Stimulated activated CD4-positive, alpha-beta T cell treated with anti-CD3 and anti-CD28 coated beads, Interleukin-15, amount 100 ng/mL, for 1 hour (primary cell): ENCODE measurements at regions not wholly inside any gene's neighbourhood (a gene's known extent, or its start where the extent isn't known, plus 50 kb on each side); places are given as distances from the start of the nearest gene placed in this dataset.

Experiments used
- DNase-seq, 2 donors: peaks; one replicate each; pipeline ENCODE4 v3.0.0-alpha.2; 2020; ENCODE audit warnings: low read depth in 1 of 2, low spot score in 1 of 2

DNA sequence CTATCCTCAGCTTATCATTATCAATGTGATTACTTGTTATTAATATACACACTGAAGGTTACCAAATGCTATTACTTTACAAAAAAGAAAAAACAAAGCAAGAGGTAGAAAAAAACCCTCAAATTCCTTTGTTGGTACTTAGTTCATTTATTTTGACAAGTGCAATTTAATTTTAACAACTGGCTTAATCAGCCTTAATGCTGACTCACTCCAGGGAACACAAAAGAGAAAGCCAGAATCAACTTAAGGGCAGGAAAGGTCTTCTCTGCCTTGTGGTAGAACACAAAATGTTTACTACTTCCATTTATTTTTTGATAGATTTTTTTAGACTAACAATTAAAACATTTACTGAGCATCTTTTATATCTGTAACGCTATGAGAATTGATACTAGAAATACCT is 417.1 kb downstream of the PCDH17 start:
- DNase-seq = no peak

DNA sequence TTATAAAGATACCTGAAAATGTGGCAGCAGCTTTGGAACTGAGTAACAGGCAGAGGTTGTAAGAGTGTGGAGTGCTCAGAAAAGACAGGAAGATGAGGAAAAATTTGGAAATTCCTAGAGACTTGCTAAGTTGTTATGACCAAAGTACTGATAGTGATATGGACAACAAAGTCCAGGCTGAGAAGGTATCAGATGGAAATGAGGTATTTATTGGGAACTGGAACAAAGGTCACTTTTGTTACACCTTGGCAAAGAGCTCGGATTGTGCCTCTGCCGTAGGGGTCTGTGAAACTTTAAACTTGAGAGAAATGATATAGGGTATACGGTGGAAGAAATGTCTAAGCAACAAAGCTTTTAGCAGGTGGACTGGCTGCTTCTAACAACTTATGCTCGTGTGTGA is 419.9 kb downstream of the PCDH17 start:
- DNase-seq = no peak

DNA sequence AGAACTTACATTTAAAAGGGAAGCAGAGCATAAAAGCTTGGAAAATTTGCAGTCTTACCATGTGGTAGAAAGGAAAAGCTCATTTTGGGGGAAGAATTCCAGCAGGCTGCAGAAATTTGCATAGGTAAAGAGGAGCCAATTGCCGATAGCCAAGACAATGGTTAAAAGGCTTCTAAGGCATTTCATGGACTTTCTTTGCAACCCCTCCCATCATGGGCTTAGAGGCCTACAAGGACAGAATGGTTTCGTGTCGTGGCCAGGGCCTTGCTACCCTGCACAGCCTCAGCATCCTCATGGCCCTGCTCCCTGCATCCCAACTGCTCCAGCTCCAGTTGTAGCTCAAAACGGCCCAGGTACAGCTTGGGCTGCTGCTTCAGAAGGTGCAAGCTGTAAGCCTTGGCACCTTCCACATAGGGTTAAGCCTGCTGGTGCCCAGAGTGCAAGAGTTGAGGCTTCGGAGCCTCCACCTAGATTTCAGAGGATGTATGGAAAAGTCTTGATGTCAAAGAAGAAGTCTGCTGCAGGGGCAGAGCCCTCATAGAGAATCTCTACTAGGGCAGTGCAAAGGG is 420.3 kb downstream of the PCDH17 start:
- DNase-seq = no peak

DNA sequence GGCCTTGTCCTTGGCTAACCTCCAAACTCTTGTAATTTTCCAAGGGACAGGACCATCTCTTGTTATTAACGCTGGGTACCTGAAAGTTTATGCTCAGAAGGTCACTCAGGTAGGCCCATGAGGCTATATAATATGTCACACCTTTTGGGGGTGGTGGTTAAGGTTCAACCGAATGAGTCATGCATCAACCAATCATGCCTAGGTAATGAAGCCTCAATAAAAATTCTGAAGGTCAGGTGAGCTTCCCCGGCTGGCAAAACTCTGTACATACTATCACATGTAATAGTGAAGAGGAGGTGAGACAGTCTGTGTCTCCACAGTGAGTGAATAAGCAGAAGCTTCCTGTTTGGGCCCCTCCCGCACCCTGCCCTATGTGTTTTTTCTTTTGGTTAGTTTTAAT is 424.9 kb downstream of the PCDH17 start:
- no peak for DNase-seq

DNA sequence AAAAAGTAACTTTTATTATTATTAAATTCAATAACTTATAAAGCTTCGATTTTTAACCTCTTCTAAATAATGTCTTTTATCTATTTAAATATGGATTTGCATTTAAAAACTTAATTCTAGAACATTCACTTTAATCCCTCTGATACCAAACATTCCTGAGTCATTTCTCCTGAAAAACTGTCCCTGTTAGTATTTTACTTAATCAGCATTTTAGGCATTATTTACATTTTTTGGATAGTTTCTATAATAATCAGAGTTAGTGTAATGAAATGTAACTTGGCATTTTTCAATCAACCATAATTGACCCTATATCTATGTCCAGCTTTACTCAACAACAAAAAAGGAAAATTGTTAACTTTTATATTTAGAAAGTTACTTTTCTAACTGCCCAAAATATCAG is 428.1 kb downstream of the PCDH17 start:
- no peak for DNase-seq

DNA sequence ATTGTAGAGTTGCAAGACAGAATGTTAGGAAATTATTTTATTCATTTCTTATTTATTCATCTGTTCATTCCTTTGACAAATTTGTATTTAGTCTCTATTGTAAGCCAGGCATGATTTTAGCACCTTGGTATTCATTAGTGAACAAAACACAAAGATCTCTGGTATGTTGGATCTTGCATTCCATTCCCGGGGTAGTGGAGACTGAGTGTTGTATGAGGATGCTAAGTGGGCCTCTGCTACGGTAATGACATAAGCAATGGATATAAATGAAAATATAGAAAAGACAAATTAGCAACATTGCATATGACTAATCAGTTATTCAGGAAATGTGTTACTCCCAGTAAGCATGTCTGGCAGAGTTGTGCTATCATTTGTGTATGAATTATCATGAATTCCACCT is 449.3 kb downstream of the PCDH17 start:
- no peak for DNase-seq

DNA sequence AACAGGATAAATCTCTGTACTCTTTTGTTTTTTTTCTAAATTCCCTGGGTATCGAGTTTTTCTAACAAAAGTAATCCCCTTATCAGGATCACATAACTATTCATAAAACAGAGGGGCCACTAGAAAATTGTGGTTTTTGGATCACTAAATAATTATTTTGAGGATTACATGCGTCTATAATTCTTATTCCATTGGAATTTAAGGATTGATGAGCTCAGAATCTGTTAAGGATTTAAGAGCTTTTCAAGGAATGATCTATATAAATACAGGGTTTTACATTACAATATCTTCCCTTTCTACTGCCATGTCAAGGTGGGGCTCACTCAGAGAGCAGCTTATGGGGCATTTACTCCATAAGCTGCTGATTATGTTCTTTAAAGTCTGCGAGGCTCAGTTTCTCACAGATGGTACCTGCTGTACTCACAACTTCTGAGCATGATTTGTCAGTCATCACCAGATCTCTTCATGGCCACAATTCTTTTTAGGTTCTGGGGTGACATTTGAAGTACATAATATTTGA is 449.8 kb downstream of the PCDH17 start:
- DNase-seq = no peak

DNA sequence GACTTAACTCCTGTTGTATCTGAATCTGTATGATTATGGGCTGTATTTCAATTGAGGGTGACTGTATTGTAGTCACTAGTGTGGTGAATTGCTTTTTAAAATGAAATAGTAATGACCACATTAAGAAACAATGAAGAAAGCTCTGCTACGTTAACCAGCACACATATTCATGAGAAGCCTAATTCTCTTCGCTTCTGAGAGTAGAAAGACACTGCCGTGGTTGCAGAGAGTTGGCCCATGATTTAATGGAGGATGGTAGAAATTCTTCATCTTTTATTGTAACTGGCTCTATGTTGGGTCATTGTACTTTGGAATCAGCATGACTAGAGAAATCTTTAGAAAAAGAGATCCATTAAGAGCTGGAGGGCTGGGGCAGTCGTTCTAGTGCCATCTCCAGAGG is 451.5 kb downstream of the PCDH17 start:
- no peak for DNase-seq

DNA sequence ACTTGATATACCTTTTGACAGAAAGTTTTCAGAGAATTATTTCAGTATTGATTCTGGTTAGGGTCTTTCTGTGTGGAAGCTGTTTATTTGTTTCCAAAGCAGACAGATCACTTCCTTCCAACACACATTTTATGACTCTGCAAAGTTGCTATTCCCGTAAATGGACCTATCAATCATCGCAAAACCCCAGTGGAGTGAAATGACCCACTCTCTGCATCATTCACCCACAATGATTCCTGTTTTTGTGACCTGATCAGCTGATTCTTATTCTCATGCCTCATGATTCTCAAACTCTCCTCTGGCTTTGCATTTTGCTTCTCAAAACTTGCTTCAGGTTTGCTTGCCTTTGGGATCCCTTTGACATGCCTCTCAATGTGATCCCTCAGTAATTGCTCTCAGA is 453.7 kb downstream of the PCDH17 start:
- no peak for DNase-seq

DNA sequence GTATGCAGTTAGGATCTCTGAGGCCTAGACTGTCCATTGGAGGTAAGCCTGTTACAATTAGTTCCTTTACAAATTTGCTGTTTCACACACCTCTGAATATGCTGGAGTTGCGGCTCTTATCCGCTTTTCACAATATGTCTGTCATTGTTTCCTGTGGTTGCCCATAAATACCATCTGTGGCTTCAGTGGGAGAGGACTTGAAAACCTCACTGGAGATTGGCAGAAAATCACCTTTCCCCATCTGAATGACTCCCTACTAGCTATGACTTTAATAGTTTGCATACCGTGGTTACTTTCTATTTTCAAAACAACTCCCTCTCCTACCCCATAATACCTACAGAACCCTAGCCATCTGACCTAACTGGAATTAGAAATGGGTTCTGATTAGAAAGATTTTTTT is 454.3 kb downstream of the PCDH17 start:
- DNase-seq = no peak

DNA sequence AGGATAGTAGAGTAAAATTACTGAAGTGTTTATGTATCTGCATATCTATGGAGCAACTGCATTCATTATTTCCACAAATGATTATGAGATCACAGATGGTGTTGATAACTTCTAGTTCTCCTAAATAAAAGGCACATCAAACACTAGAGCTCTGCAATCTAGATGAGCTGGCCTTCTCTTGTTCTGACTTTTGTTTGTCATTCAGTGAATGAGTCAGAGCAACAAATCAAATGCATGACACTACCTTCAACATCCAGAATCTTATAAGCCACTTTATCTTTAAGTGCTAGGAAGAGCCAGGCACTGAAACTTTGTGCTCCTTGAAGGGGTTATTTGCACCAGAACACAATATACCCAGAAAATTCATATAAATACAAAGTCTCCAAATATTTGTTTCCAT is 456.0 kb downstream of the PCDH17 start:
- no peak for DNase-seq

DNA sequence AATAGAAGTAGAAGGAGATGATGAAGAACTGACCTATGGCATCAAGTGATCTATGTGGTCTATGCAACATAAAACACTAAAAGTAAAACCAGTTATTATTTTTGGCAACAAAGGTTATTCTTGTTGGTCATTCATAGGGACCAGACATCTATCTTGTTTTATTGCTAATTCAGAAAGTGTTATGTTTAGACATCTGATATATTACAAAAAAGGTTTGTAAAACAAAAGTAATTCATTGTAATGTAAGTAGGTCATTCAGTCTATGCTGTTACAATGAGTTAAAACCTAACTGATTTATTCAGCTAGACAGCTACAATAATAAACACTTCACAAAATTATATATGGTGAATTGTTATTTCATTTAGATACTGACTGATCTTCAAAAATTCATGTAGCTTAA is 461.9 kb downstream of the PCDH17 start:
- DNase-seq = no peak

DNA sequence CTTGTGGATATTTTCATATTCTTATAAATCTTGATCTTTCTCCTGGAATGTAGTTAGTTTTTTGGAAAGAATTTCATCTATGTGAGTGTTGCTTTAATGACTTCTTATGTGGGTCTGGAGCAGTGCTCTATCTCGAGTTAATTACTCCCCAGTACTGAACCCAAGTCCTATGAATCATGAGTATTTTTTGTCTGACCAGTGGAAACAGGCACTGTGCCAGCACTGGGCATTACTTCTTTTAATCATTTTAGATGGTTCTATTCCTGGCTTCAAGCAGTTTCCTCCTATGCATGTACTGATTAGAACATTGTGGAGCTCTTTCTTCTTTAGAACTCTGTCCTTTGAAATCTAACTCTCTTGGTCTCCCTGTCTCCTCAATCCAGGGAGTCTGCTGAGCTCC is 466.3 kb downstream of the PCDH17 start:
- no peak for DNase-seq

DNA sequence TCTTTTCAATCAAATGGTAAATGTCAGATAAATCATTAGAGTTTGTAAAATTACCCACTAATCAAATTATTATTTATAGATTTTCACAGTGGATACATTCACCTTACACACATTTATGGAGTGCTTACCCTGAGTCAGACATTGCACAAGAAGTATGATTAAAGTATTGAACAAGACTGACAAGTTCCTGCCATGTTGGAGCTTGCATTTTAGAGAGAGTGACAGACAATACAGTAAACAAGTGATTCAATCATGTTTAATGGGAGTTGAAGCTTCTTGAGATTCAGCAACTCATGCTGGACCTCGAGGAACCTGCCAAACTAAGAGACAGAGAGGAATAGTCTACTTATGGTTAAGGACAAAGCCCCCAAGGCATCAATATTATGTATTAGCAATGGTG is 487.8 kb downstream of the PCDH17 start:
- no peak for DNase-seq

DNA sequence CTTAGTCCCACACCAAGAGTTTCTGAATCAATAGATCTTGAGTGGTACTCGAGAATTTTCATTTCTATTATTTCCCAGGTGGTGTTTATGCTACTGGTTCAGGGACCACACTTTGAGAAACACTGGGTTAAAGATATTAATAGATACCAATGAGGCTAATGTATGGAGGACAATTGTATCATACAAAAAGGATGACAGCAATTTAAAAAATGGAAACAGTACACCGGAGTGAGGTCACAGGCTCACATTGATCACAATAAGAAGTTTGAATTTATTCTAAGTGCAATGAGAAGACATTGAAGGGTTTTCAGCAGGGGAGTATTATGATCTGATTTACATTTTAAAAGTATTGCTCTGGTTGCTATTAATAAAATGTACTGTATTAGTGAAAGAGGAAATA is 488.3 kb downstream of the PCDH17 start:
- DNase-seq = no peak

DNA sequence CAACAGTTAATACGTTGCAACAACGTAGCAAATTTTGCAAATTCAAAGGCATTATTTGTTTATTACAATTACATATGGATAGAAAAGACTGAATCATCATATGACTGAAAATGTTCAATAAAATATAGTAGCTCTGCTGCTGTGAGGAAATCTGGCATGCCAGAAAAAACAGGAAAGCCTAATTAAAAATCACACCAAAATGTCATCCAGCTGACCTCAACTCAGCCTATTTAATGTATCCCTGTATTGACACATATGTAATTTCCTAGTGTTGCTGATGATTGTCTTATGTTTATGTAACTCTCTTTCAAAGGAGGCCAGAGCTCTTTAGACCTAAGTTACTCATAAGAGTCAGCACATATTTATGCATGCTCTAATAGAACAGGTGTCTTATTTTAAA is 495.0 kb downstream of the PCDH17 start:
- DNase-seq = no peak

DNA sequence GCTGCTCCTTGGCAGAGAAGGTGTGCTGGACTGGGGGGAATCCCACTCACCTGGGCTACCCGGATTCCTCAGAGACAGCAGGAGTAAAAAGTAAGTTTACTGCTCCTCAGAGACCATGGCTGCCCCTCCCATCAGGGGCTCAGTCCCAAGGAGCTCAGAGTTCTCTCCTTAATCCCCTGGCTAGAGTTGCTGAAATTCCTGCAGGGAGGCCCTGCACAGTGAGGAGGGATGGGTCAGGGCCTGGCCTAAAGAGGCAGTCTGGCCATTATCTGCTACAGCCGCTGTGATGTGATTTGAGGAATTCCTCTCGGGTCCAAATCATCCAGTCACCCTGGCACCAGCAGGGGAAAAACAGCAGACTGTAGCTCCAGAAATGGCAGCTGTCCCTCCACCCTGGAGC is 502.5 kb downstream of the PCDH17 start:
- no peak for DNase-seq

DNA sequence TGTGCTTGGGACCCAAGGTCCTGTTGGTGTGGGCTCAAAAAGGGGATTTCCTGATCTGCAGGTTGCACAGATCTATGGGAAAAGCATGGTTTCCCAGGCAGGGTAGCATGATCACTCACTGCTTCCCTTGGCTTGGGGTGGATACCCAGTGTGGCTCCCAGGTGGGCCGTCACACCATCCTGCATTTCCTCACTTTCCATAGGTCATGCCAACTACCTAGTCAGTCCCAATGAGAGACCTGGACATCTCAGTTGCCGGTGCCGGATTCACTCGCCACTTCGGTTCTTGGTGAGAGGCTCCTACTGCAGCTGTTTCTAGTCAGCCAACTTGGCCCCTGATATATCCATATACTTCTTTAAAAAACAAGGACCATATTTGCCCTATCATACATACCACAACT is 503.0 kb downstream of the PCDH17 start:
- DNase-seq = no peak

DNA sequence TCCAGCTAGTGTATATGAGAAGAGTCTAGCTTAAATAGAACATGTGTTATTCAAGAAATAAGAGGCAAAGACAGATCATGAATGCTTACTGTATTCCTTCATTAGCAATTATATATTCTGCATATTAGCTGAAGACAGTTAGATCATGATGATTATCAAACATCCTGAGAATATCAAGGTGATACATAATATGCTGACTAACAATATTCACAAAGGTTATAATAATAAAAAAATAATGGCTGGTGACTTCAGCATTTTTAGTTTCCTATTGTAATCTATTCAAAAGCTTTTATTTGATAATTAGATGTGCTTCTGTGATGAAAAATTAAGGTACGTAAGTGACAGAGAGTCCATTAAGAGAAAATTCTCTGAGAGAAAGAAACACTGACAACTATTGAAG is 511.4 kb downstream of the PCDH17 start:
- no peak for DNase-seq

DNA sequence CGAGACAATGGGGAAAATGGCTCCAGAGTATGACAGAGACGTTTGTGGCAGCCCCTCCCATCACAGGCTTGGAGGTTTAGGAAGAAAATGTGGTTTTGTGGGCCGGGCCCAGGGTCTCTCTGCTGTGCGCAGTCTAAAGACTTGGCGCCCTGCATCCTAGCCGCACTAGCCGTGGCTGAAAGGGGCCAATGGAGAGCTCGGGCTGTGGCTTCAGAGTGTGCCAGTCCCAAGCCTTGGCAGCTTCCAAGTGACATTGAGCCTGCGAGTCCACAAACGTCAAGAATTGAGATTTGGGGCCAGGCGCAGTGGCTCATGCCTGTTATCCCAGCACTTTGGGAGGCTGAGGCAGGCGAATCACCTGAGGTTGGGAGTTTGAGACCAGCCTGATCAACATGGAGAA is 513.1 kb downstream of the PCDH17 start:
- no peak for DNase-seq

DNA sequence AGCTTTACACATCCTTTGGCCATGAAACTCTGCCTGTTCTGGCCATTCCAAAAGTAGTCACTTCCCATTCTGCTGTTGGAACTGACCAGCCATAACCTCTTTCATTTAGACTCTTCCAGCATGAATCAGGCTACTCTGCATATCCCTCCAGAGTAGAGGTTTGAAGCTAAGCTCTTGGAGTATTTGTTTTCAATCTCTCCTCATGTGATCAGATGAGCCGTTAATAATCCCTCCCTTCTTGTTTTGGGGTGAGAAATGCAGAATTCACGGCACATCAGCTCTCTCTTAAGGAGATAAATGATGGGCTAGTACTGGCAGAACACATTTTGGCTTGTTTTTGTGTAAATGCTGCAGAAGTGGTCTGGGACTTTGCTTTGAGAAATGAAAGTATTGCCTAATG is 519.9 kb downstream of the PCDH17 start:
- DNase-seq = no peak

DNA sequence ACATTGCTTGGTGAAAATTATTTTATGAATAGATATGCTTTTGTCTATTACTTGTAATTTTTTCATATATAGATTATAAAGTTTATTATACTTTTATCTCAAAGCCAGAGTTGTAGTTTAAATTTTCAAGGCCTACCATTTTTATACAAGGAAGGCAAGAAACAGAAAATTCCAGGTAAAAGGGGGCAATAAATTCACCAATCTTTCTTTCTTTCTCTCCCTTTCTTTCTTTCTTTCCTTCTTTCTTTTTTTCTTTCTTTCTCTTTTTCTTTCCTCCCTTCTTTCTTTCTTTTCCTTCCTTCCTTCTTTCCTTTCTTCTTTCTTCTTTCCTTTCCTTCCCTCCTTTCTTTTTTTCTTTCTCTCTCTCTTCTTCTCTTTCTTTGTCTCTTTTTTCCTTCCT is 529.4 kb downstream of the PCDH17 start:
- DNase-seq = no peak

DNA sequence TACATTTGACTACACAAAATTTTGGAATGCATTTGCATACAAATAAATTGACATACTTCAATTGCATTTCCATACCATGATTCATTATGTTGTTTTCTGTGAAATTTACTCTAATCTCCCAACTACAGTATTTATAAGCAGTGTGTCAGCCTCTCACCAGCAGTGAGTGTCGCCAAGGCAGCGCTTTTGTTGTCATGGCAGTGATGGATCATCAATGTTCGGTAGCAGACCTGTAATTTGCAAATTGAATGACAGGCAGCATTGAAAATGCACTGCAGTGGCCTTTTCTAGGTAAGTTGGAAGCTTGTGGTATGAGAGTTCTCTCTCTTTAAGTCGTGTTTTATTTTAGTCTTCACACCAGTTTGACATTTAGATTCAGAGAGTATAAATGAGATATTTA is 534.1 kb downstream of the PCDH17 start:
- no peak for DNase-seq

DNA sequence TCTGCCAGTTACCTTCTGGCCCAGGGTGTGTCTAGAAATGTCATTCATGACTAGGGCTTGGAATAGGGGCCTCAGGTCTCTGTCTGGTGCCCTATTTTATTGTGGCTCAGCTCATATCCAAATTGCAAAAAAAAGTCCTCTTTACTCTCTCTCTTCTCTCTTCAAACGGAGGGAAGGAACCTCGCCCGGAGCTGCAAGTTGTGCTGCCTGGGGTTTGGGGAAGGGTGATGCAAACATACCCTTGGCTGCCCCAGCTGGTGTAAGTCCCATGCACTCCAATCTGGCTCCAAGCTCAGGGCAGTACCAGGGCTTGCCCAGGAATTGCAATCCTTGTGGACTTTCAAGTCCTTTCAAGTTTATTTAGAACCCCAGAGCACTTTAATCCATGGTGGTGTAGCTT is 549.6 kb downstream of the PCDH17 start:
- no peak for DNase-seq
